HG02840 (cell line): ENCODE measurements at regions not wholly inside any gene's neighbourhood (a gene's known extent, or its start where the extent isn't known, plus 50 kb on each side); places are given as distances from the start of the nearest gene placed in this dataset.

Experiments used
- ATAC-seq: cut with Tn5 transposase; IDR thresholded peaks from one replicate; pipeline ENCODE4 v1.9.1; 2021; ENCODE audit warnings: mild to moderate bottlenecking, moderate library complexity, moderate number of reproducible peaks; ENCODE audit not compliant: unreplicated experiment, low FRiP score

GRCh38 chr18:76647322-76647721 lies 152.3 kb upstream of the ZNF516 start:
- no peak for ATAC-seq

- no peak for ATAC-seq
Measured at GRCh38 chr18:76644580-76644979, 149.5 kb upstream of the ZNF516 start.

GRCh38 chr18:76643996-76644395 lies 149.0 kb upstream of the ZNF516 start:
- no peak for ATAC-seq

- ATAC-seq = no peak
Measured at GRCh38 chr18:76643199-76643598, 148.2 kb upstream of the ZNF516 start.

- no peak for ATAC-seq
Measured at GRCh38 chr18:76640438-76640837, 145.4 kb upstream of the ZNF516 start.

GRCh38 chr18:76634564-76634963 lies 139.5 kb upstream of the ZNF516 start:
- no peak for ATAC-seq

GRCh38 chr18:76633588-76634269 lies 138.7 kb upstream of the ZNF516 start:
- no peak for ATAC-seq

GRCh38 chr18:76627444-76627843 lies 132.4 kb upstream of the ZNF516 start:
- no peak for ATAC-seq

- no peak for ATAC-seq
Measured at GRCh38 chr18:76626991-76627390, 131.9 kb upstream of the ZNF516 start.

- no peak for ATAC-seq
Measured at GRCh38 chr18:76622651-76623050, 127.6 kb upstream of the ZNF516 start.

GRCh38 chr18:76621782-76622495 lies 126.9 kb upstream of the ZNF516 start:
- ATAC-seq = no peak

- no peak for ATAC-seq
Measured at GRCh38 chr18:76621226-76621625, 126.2 kb upstream of the ZNF516 start.

GRCh38 chr18:76620321-76621170 lies 125.5 kb upstream of the ZNF516 start:
- no peak for ATAC-seq

- no peak for ATAC-seq
Measured at GRCh38 chr18:76619621-76620315, 124.7 kb upstream of the ZNF516 start.

GRCh38 chr18:76619261-76619620 lies 124.2 kb upstream of the ZNF516 start:
- no peak for ATAC-seq

GRCh38 chr18:76618721-76619120 lies 123.7 kb upstream of the ZNF516 start:
- ATAC-seq = no peak

GRCh38 chr18:76616373-76616772 lies 121.3 kb upstream of the ZNF516 start:
- ATAC-seq = no peak

GRCh38 chr18:76615065-76615733 lies 120.2 kb upstream of the ZNF516 start:
- no peak for ATAC-seq

GRCh38 chr18:76613755-76614120 lies 118.7 kb upstream of the ZNF516 start:
- ATAC-seq = no peak

GRCh38 chr18:76613053-76613754 lies 118.2 kb upstream of the ZNF516 start:
- no peak for ATAC-seq
